Kidney epithelial cell (primary cell): ENCODE measurements at regions not wholly inside any gene's neighbourhood (a gene's known extent, or its start where the extent isn't known, plus 50 kb on each side); places are given as distances from the start of the nearest gene placed in this dataset.

Experiments
- DNase-seq: peaks from one replicate; pipeline ENCODE4 v3.0.0-alpha.2; 2010; ENCODE audit warnings: low read depth
- H3K27me3 ChIP-seq: 2 replicates; pipeline ENCODE4 v1.6.0; 2011; ENCODE audit warnings: low read length; ENCODE audit not compliant: control insufficient read depth, insufficient read depth
- H3K36me3 ChIP-seq: 2 replicates; pipeline ENCODE4 v1.5.1; 2011; ENCODE audit warnings: low read length; ENCODE audit not compliant: control insufficient read depth, insufficient read depth
- H3K4me3 ChIP-seq: 2 replicates; pipeline ENCODE4 v1.5.1; 2011; ENCODE audit warnings: low read depth, mild to moderate bottlenecking, control low read depth, low read length
- TF ChIP-seq, protein P1 (sequence below): IDR thresholded peaks from 2 replicates; pipeline ENCODE4 v1.5.1; 2011; ENCODE audit warnings: mild to moderate bottlenecking, moderate library complexity, low read length, control low read depth, inconsistent platforms; ENCODE audit not compliant: insufficient read depth, poor library complexity, severe bottlenecking

- TF ChIP-seq, protein P1, sequence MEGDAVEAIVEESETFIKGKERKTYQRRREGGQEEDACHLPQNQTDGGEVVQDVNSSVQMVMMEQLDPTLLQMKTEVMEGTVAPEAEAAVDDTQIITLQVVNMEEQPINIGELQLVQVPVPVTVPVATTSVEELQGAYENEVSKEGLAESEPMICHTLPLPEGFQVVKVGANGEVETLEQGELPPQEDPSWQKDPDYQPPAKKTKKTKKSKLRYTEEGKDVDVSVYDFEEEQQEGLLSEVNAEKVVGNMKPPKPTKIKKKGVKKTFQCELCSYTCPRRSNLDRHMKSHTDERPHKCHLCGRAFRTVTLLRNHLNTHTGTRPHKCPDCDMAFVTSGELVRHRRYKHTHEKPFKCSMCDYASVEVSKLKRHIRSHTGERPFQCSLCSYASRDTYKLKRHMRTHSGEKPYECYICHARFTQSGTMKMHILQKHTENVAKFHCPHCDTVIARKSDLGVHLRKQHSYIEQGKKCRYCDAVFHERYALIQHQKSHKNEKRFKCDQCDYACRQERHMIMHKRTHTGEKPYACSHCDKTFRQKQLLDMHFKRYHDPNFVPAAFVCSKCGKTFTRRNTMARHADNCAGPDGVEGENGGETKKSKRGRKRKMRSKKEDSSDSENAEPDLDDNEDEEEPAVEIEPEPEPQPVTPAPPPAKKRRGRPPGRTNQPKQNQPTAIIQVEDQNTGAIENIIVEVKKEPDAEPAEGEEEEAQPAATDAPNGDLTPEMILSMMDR = no peak
- no peak for DNase-seq
- H3K36me3 ChIP-seq = no peaks in the 10 kb centered on the region
- no peaks in the 10 kb centered on the region for H3K27me3 ChIP-seq
- no peak overlapping the region for H3K4me3 ChIP-seq
These were observed 267.1 kb upstream of the ASIC2 start for GRCh38 chr17:33560165-33560564.

GRCh38 chr17:33560871-33561270 lies 267.8 kb upstream of the ASIC2 start:
- no peaks in the 10 kb centered on the region for H3K27me3 ChIP-seq
- H3K4me3 ChIP-seq = no peak overlapping the region
- DNase-seq = no peak
- TF ChIP-seq, protein P1 = no peak
- H3K36me3 ChIP-seq = no peaks in the 10 kb centered on the region

DNA sequence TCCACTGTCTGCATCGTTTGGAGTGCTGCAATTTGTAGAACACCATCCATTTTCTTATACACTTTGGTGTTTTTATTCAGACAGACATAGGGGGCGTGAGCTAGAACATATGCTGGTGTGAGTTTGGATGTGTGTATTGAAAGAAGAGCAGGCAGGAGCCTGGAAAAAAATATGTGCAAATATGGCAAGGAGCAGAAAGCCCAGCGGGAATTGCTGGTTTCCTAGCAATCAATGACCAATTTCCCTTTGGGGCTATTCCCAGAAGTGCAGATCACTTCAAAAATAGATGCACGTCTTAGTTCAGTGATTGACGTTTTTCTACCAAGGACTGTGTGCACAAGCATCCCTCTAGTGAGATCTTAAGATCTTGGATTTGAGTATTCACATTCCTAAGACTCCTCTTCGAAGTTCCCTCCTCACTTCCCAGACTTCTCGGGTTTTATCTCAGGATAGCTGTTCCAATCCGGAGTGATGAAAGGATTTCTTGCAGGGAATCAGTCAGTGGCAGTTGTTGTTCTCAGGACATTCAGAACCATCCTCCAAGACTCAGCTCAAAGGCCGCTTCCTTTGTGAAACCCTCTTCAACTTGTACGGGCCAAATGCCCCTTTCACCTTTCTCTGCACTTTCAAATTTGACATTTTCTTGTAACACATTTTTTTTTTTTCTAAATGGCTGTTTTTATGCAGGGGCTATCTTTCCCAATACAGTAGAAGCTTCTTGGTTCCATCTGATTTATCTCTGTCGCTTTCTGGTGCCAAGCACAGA lies 268.7 kb upstream of the ASIC2 start:
- TF ChIP-seq, protein P1 = no peak
- no peaks in the 10 kb centered on the region for H3K36me3 ChIP-seq
- no peak for DNase-seq
- H3K27me3 ChIP-seq = no peaks in the 10 kb centered on the region
- H3K4me3 ChIP-seq = no peak overlapping the region

- Histone ChIP-seq H3K4me3 (no peak overlapping the region), H3K36me3 (no peaks in the 10 kb centered on the region), H3K27me3 (no peaks in the 10 kb centered on the region)
- no peak for DNase-seq
- TF ChIP-seq, protein P1 = no peak
These were observed 269.7 kb upstream of the ASIC2 start for GRCh38 chr17:33562792-33563191.

DNA sequence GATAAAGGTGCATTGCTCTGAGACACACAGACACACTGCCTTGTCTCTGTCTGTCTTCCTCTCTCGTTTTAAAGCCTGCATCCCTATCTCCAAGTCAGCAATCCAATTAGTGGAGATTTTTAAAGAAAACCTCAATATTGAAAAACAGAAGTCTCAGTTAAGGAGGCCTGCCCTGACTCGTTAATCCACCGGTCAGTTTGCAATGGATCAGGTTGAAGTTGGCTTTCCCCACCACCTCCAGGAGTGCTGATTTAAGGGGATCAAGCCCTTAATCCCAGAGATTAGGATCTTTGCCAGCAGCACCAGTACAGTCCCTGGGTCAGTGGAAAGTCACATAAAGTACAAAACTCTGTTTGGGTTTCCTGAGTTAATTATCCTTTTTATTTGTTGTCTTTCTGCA lies 271.1 kb upstream of the ASIC2 start:
- no peak overlapping the region for H3K4me3 ChIP-seq
- no peak for DNase-seq
- no peaks in the 10 kb centered on the region for H3K36me3 ChIP-seq
- H3K27me3 ChIP-seq = no peaks in the 10 kb centered on the region
- TF ChIP-seq, protein P1 = no peak

DNA sequence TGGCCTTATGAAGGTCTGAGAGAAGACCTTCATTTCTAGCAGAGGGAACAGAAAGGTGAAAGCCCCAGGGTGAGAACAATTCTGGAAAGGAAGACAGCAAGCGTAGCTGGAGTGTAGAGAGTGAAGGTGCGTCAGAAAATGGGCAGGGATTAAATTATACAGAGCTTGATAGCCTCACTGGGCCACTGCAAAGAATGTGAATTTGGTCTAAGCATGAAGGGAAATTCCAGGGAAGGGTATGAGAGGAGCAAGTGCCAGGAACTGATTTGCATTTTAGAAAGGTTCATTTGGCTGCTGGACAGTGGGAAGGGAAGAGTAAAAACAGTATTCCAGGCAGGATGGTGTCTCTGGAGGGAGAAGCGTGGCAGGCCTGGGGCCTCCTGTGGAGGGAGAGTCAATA lies 274.1 kb upstream of the ASIC2 start:
- TF ChIP-seq, protein P1 = no peak
- Histone ChIP-seq H3K4me3 (no peak overlapping the region), H3K36me3 (no peaks in the 10 kb centered on the region), H3K27me3 (no peaks in the 10 kb centered on the region)
- DNase-seq = no peak
